ENCODE measurements at regions not wholly inside any gene's neighbourhood (a gene's known extent, or its start where the extent isn't known, plus 50 kb on each side); places are given as distances from the start of the nearest gene placed in this dataset.

- Histone ChIP-seq H3K9ac (ENCODE audit: low read length) (no peak overlapping the region), H3K79me2 (ENCODE audit: low read length) (no peaks in the 10 kb centered on the region), H3K4me3 (ENCODE audit: low read length) (no peak overlapping the region), H3K4me1 (ENCODE audit: insufficient read depth, low read length) (no peaks in the 10 kb centered on the region), H3K9me2 (replicated peaks; ENCODE audit: low read length) (no peaks in the 10 kb centered on the region), H3F3A (ENCODE audit: low read length, unreplicated experiment) (no peaks in the 10 kb centered on the region), H3K4me2 (ENCODE audit: low read length) (no peak overlapping the region), H3K27me3 (ENCODE audit: low read length) (no peaks in the 10 kb centered on the region), H2AFZ (ENCODE audit: low read length) (no peak overlapping the region), H3K27ac (ENCODE audit: low read length) (no peak overlapping the region), H3K9me3 (ENCODE audit: low read length) (no peaks in the 10 kb centered on the region), H4K20me1 (ENCODE audit: low read length) (no peaks in the 10 kb centered on the region), H3K36me3 (ENCODE audit: low read depth, low read length) (no peaks in the 10 kb centered on the region)
- BruUV-seq (replicated peaks) = no TSS peak
- ATAC-seq (no peak), DNase-seq (no peak)
- intact Hi-C loops (cut with micrococcal nuclease) = no loop called here
- TF ChIP-seq EZH2 (IDR thresholded peaks at IDR 0.05; ENCODE audit: low read length, unreplicated experiment) (no peak), EZH2phosphoT487 (IDR thresholded peaks at IDR 0.05; ENCODE audit: borderline replicate concordance, low read length) (no peak), CTCF (conservative IDR thresholded peaks at IDR 0.05; ENCODE audit: low read depth, low read length) (no peak)
- CTCF ChIA-PET = no interaction called here
- POLR2A ChIA-PET (ENCODE audit: unreplicated experiment) = no interaction called here
These were observed 208.2 kb upstream of the CNTNAP5 start for GRCh38 chr2:123816928-123817327.

DNA sequence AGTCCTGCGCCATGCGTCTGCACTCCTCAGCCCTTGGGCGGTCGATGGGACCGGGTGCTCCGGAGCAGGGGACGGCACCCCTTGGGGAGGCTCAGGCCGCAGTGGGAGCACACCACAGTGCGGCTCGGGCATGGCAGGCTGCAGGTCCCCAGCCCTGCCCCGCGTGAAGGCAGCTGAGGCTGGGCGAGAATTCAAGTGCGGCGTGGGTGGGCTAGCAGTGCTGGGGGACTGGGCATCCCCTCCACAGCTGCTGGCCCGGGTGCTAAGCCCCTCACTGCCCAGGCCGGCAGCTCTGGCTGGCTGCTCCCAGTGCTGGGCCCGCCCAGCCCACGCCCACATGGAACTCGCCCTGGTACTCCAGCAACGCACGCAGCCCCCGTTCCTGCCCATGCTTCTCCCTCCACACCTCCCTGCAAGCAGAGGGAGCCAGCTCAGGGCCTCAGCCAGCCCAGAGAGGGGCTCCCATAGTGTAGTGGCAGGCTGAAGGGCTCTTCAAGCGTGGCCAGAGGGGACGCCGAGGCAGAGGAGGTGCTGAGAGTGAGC, 198.3 kb upstream of the CNTNAP5 start:
- intact Hi-C loops (cut with micrococcal nuclease) = no loop called here
- Histone ChIP-seq H3K9me3 (ENCODE audit: low read length) (no peaks in the 10 kb centered on the region), H2AFZ (ENCODE audit: low read length) (no peak overlapping the region), H3K9ac (ENCODE audit: low read length) (no peak overlapping the region), H3K79me2 (ENCODE audit: low read length) (no peaks in the 10 kb centered on the region), H3F3A (ENCODE audit: low read length, unreplicated experiment) (no peaks in the 10 kb centered on the region), H3K9me2 (replicated peaks; ENCODE audit: low read length) (no peaks in the 10 kb centered on the region), H3K27ac (ENCODE audit: low read length) (no peak overlapping the region), H3K4me2 (ENCODE audit: low read length) (no peak overlapping the region), H3K4me1 (ENCODE audit: insufficient read depth, low read length) (no peaks in the 10 kb centered on the region), H3K36me3 (ENCODE audit: low read depth, low read length) (no peaks in the 10 kb centered on the region), H4K20me1 (ENCODE audit: low read length) (no peaks in the 10 kb centered on the region), H3K4me3 (ENCODE audit: low read length) (no peak overlapping the region), H3K27me3 (ENCODE audit: low read length) (no peaks in the 10 kb centered on the region)
- TF ChIP-seq EZH2 (IDR thresholded peaks at IDR 0.05; ENCODE audit: low read length, unreplicated experiment) = no peak
- no peak for TF ChIP-seq EZH2phosphoT487 (IDR thresholded peaks at IDR 0.05; ENCODE audit: borderline replicate concordance, low read length)
- TF ChIP-seq CTCF (conservative IDR thresholded peaks at IDR 0.05; ENCODE audit: low read depth, low read length) = no peak
- no peak for ATAC-seq
- no peak for DNase-seq
- POLR2A ChIA-PET (ENCODE audit: unreplicated experiment) = no interaction called here
- CTCF ChIA-PET = no interaction called here
- no TSS peak for BruUV-seq (replicated peaks)

GRCh38 chr2:123839326-123839725, 185.8 kb upstream of the CNTNAP5 start:
- no peaks in the 10 kb centered on the region for H3K9me3 ChIP-seq (ENCODE audit: low read length)
- CTCF ChIA-PET = no interaction called here
- DNase-seq (peak; percentile 65), ATAC-seq (peak; percentile 21)
- TF ChIP-seq EZH2phosphoT487 (IDR thresholded peaks at IDR 0.05; ENCODE audit: borderline replicate concordance, low read length) (no peak), EZH2 (IDR thresholded peaks at IDR 0.05; ENCODE audit: low read length, unreplicated experiment) (no peak), CTCF (conservative IDR thresholded peaks at IDR 0.05; ENCODE audit: low read depth, low read length) (no peak)
- H3F3A ChIP-seq (ENCODE audit: low read length, unreplicated experiment) = no peaks in the 10 kb centered on the region
- no peaks in the 10 kb centered on the region for H3K27me3 ChIP-seq (ENCODE audit: low read length)
- H3K36me3 ChIP-seq (ENCODE audit: low read depth, low read length) = no peaks in the 10 kb centered on the region; the same call in 1 of the 2 replicates
- no peak overlapping the region for H2AFZ ChIP-seq (ENCODE audit: low read length)
- no peaks in the 10 kb centered on the region for H4K20me1 ChIP-seq (ENCODE audit: low read length)
- BruUV-seq (replicated peaks) = no TSS peak
- no peaks in the 10 kb centered on the region for H3K9me2 ChIP-seq (replicated peaks; ENCODE audit: low read length)
- H3K4me2 ChIP-seq (ENCODE audit: low read length) = peak overlapping the region; percentile 73
- H3K79me2 ChIP-seq (ENCODE audit: low read length) = no peaks in the 10 kb centered on the region
- H3K4me1 ChIP-seq (ENCODE audit: insufficient read depth, low read length) = peaks cover 18% of the 10 kb centered on the region; the same call in 1 of the 2 replicates
- POLR2A ChIA-PET (ENCODE audit: unreplicated experiment) = no interaction called here
- peak overlapping the region; percentile 92 for H3K27ac ChIP-seq (ENCODE audit: low read length)
- peak overlapping the region; percentile 58 for H3K9ac ChIP-seq (ENCODE audit: low read length)
- intact Hi-C loops (cut with micrococcal nuclease) = no loop called here
- peak overlapping the region; percentile 44 for H3K4me3 ChIP-seq (ENCODE audit: low read length)

All from PC-3 (cell line).